HG03571 (cell line): ENCODE measurements at regions not wholly inside any gene's neighbourhood (a gene's known extent, or its start where the extent isn't known, plus 50 kb on each side); places are given as distances from the start of the nearest gene placed in this dataset.

Source experiments
- ATAC-seq: cut with Tn5 transposase; IDR thresholded peaks from one replicate; pipeline ENCODE4 v1.9.1; 2021; ENCODE audit not compliant: unreplicated experiment

DNA sequence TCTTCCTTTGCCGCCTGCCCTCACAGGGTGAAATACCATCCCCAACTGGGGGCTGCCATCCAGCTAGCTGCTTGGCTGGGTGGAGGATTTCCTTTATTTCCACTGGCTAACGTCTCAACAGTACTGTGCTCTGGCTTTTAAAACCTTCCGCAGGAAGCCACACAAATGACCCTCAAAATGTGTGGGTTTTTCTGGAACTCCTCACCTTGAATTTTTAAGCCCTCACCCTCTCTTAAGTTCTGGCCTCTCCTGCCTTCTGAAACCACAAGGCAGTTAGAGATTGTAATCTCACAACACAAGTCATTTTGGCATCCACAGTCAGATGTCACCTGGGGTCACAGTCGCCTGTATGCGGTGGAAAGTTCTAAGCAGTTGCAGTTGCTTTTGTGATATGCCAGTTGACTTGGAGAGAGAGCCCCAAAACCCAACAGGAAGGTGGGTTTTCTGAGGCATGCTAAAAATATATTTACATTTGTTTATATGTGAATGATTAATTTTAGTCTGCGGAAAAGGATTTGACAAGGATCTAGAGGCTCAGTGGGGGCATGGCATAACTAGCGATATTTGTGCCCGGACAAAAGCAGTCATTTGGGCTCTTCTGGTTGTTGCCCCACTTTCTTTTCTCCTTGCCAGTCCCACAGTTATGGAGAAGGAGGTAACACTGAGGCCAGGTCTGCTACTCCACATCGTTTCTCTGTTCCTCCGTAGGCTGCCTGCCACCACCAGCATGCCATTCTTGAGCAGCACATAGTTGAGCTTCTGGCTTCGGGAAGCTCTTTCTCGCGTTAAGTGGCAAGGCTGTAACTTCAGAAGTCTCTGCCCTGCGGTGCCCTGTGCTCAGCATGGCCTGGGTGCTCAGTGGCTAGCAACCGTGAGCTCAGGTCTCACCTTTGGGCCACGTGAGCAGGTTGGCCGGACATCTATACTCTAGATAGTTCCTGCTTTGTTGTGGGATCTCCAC is 335.3 kb downstream of the CD83 start:
- peak; percentile 86 for ATAC-seq

DNA sequence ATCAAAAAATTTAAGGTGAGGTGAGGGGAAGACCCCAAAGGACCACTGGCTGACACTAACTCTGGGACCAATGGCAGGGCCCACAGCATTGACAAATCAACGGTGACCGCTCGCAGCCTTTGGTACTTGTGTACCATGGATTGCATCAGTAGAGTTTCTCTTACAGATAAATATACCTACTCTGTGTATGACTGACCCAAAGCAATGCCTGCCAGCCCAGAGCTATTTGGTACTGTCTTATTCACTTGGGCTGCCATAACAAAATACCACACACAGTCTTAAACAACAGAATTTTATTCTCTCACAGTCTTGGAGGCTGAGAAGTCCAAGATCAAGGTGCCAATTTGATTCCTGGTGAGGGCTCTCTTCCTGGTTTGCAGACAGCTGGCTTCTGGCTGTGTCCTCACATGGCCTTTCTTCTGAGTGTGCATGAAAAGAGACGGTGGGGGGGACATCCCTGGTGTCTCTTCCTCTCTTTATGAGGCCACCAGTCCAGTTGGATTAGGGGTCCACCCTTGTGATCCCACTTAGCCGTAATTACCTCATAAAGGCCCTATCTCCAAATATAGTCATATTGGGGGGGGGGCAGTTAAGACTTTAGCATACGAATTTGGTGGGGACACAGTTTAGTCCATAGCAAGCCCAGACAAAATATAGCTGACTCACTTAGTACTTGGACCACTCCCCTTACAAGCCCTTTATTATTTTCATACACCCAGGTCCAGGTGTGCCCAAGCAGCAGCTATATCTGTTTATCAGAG is 336.3 kb downstream of the CD83 start:
- ATAC-seq, result no peak

DNA sequence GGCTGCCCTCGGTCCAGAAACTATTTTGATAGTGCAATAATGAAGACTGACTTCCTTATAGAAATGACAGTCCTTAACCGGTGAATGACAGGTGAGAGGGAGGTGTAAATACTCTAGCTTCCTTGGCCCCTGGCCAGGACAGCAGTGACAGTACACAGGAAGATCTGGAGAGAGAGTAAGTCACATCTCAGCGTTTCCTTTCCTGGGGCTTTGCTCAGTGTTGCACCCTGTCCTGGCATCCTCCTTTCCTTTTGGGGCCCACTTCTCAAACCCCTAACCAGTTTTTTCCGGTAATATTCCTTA is 336.9 kb downstream of the CD83 start:
- no peak for ATAC-seq

- no peak for ATAC-seq
Measured at GRCh38 chr6:14455427-14455826, 337.9 kb downstream of the CD83 start.

- no peak for ATAC-seq
Measured at GRCh38 chr6:14455876-14456648, 338.5 kb downstream of the CD83 start.

- ATAC-seq, result no peak
Measured at GRCh38 chr6:14456941-14457340, 339.4 kb downstream of the CD83 start.

DNA sequence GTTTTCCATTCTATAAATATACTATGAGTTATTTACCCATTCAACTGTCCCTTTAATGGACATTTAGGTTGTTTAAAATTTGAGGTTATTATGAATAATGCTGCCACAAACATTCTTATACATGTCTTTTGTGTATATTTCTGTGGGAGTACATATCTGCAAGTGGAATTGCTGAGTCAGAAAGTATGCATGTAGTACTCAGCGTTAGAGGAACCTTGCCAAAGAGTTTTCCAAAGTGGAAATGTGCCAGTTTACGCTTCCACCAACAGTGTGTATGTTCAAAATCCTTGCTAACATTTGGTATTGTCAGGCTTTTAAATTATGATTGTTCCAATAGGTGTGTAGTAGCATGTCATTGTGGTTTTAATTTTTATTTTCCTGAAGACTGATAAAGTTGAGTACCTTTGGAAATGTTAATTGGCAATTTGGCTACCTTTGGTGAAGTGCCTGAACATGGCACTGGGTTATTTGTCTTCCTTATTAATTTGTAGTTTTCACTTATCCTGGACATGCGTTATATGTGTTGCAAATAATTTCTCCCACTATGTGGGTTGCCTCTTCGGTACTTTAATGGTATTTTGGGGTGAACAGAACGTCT is 341.2 kb downstream of the CD83 start:
- no peak for ATAC-seq

DNA sequence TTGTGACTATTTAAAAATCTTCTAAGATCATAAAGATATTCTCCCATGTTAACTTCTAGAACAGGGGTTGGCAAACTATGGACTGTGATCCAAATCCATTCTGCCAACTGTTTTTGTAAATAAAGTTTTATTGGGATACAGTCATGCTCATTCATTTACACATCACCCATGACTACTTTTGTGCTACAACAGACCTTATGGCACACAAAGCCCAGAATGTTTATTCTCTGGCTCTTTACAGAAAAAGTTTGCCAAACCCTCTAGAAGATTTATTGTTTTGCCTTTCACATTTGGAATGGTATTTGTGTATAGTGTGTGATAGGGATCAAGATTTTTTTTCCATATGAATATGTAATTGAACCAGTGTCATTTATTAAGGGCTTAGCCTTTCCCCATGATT is 341.7 kb downstream of the CD83 start:
- no peak for ATAC-seq

DNA sequence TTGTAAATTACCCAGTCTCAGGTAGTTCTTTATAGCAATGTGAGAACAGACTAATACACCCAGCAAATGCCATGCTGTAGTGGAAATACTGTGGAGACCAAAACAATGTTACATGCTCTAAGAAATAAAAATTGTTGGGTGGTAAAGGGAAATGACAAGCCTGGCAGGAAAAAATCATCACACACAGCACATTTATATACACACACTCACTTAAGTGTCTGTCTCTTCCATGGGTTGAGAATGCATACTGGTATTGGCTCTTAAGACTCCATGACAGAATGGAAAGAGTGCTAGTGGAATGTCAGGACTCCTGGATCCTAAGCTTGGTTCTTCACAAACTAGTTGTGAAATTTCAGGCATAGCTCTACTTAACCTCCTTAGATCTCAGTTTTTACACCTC is 343.0 kb downstream of the CD83 start:
- ATAC-seq, result no peak

DNA sequence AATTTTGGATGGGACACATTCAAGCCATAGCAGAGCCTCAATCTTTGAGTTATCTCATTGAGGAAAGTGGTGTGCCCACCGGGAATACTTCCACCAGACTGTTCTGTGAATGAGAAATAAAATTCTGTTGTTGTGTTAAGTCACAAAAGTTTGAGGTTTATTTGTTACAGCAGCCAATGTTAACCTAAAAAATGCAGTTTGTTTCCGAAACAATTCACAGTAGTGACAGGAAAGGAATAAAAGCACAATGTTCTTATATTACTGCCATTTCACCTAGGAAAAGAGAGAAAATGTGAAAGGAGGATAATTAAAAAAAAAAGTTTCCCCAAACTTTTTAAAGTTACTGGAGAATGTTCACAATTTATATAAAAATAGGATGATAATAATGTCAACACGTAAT is 344.6 kb downstream of the CD83 start:
- no peak for ATAC-seq

DNA sequence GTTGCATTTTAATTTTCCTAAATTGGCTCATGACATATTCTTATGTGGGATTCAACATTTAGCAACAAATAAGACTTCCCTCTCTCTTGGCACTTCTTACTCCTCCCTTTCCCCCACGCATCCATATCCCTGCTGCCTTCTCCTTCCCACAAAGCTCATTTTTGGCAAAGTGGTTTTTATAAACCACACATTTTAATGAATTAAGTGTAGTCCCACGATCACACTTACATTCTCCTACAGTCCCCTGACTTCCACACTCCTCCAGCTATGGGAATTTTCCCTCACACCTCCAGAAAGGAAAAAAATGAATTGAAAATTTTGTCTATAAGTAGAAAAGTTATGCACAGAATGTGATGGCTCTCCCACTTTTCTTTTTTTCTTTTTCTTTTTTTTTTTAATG is 345.0 kb downstream of the CD83 start:
- ATAC-seq, result no peak

DNA sequence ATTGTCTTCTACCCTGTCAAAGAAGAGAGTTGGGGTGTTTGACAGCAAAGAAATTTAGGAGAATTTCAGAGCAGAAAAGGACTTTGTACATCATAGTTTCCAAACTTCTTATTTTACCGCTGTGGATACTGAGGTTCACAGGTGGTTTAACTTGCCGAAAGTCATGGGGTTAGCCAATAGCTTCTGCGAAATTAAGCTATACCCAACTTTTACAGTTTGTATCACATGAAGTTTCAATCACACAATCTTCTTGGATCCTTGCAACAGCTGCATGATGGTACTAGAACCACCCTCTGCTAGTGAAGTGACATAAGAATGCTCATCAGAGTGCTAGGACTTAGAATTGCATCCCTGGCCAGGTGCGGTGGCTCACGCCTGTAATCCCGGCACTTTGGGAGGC is 345.5 kb downstream of the CD83 start:
- ATAC-seq, result no peak

DNA sequence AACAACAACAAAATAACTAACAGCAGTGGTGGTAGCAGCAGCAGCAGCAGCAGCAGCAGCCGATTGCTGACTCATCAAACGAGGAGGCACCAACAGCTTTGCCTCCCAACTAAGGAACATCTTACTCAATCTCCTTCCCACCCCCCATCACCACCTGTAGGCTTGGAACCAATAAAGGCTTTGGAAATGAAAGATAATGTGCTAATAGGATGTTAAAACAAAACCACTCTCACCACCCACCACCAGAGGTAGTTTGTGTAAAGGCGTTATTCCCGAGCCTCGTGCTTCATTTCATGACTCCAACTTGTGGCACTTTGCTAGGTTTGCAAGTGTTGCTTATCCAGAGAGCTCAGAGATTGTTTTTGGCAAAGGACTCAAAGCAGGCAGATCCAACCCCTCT is 346.5 kb downstream of the CD83 start:
- no peak for ATAC-seq

DNA sequence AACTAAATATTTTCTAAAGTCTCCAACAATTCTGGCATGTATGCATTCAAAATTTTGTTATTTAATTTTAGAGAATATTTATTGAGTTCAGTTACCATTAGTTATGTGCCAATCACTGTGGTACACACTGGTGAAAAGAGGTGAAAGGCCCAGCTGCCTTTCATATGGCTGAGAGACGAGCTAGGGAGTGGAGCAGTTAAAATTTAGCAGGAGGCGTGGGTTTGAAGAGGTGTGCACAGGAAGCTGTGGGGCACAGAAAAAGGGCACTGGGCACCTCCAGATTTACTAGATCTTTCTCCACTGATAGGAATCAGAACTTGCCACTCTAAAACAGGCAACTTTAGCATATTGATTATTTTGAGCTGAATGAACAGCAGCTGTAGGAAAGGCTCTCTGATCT is 347.1 kb downstream of the CD83 start:
- no peak for ATAC-seq

DNA sequence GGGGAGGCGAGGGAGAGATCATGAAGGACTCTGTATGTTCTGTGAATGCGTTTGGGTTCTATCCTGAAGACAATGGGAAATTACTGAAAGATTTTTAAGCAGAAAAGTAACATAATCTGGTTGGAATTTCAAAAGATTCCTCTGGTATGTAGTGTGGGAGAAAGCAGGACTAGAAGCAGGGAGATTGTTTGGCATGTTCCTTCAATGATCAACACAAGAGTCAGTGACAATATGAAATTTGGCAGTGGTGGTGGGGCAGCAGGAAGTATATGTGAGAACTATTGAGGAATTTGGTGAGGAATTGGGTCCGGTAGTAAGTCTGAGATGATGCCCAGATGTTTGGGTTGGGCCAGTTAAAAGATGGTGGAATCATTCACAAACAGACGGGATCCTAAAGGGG is 348.7 kb downstream of the CD83 start:
- ATAC-seq, result no peak

DNA sequence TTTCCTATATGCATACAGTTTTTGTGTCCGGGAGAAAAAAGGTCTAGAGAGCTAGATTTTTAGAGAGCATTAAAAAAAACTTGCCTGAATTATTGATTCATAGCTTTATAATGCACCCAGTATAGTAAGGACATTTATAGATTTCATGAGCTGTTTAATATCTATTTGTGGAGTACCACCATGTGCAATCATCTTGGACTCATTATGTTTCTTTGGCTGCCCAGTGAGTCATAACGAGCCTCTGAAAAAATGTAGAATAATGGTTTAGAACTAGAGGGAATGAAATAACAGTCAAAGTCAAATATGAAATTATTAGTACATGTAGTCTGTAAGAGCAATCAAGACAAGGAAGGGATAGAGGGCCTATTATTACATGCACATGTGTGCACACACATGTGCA is 350.0 kb downstream of the CD83 start:
- ATAC-seq, result no peak

- ATAC-seq, result no peak
Measured at GRCh38 chr6:14468647-14469321, 351.2 kb downstream of the CD83 start.

- no peak for ATAC-seq
Measured at GRCh38 chr6:14470101-14470500, 352.5 kb downstream of the CD83 start.

DNA sequence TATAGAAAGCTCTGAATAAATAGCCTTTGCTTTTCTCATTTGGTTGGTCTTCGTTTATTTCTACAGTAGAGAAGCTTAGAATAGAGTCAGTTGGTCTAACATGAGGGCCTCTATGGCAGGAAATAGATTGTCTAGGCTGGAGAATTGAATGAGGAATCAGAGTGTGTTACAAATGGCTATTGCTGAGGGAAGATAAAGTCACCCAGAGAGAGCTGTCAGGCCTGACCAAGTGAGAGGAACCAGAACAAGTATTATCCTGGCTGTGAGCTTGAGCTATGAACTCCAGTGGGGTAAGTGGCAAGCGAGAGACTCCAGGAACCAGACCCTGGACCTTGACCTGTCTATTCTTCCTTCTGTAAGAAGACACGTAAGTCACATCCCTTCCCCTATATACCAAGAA is 353.1 kb downstream of the CD83 start:
- ATAC-seq, result no peak

GRCh38 chr6:14472255-14472985 is 354.8 kb downstream of the CD83 start:
- no peak for ATAC-seq
